ENCODE measurements at regions not wholly inside any gene's neighbourhood (a gene's known extent, or its start where the extent isn't known, plus 50 kb on each side); places are given as distances from the start of the nearest gene placed in this dataset.
A peak's percentile ranks its signal among the peaks of the same experiment; 100 is the strongest.

DNA sequence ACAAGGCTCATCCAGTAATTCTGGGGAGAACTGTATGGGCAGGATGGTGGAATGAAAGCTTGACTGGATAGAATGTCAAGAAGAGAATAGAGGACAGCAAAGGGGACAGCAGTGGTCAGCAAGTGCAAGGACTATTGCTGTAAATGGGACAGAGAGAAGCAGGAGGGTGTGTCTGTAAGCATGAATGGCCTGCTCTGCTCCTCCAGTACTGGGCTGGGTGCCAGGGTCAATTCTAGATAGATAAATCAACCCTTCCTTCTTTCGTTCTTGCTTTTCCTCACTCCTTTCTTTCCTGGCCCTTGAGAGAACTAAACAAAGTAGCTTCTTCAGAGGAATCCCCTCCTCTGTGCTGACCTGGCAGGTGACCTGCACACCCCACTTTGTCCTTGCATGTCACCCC, 1019.2 kb downstream of the BCL11B start:
- 100% methylated on average over 1 of the region's 1 CpG for WGBS (ENCODE audit: insufficient coverage, low lambda C conversion rate)
- no peak for DNase-seq
- Histone ChIP-seq H3K4me3 (ENCODE audit: low read length) (no peak overlapping the region), H3K4me1 (ENCODE audit: control insufficient read depth, insufficient read depth, low read length) (no peaks in the 10 kb centered on the region), H3K27ac (ENCODE audit: low read length) (no peak overlapping the region), H3K27me3 (ENCODE audit: control insufficient read depth, insufficient read depth, low read length) (no peaks in the 10 kb centered on the region), H3K9me3 (ENCODE audit: control insufficient read depth, low read depth, low read length) (no peaks in the 10 kb centered on the region), H3K36me3 (ENCODE audit: control insufficient read depth, insufficient read depth, low read length) (no peaks in the 10 kb centered on the region)

DNA sequence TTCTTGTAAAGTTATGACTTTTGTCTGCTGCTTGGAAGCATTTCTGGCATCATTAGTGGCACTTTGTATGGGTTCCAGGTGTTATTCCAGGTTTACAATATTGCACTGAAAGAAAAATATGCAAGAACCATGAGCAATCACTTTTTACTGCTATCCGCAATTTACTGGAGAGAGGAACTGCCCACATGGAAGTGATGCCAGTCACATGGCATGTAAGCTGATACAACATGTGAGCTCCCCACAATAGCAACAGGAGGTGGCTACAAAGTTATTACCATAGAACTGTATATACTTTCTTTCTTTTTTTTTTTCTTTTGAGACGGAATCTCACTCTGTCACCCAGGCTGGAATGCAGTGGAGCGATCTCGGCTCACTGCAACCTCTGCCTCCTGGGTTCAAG, 1012.1 kb downstream of the BCL11B start:
- Histone ChIP-seq H3K27me3 (ENCODE audit: control insufficient read depth, insufficient read depth, low read length) (no peaks in the 10 kb centered on the region), H3K27ac (ENCODE audit: low read length) (no peak overlapping the region), H3K4me3 (ENCODE audit: low read length) (no peak overlapping the region), H3K36me3 (ENCODE audit: control insufficient read depth, insufficient read depth, low read length) (no peaks in the 10 kb centered on the region), H3K4me1 (ENCODE audit: control insufficient read depth, insufficient read depth, low read length) (no peaks in the 10 kb centered on the region), H3K9me3 (ENCODE audit: control insufficient read depth, low read depth, low read length) (no peaks in the 10 kb centered on the region)
- 100% methylated on average over 1 of the region's 4 CpGs for WGBS (ENCODE audit: insufficient coverage, low lambda C conversion rate)
- no peak for DNase-seq

DNA sequence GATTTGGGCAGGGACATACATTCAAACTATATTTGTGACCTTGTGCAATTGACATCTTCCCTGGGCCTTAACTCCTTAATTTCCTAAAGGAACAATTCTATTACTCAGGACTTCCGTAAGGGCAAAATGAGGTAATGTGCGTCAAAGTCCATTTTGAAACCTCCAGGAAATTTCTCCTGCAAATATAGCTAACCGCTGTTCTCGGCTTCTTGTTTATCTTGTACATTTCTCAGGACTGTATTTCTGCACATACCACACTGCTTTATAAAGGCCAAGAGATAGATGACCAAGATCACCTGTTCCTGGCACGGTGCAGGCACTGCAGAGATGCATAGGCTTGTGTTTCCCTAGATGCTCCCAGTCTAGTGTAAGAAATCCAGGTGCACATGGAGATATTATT, 1009.4 kb downstream of the BCL11B start:
- Histone ChIP-seq H3K27me3 (ENCODE audit: control insufficient read depth, insufficient read depth, low read length) (no peaks in the 10 kb centered on the region), H3K4me1 (ENCODE audit: control insufficient read depth, insufficient read depth, low read length) (no peaks in the 10 kb centered on the region), H3K27ac (ENCODE audit: low read length) (no peak overlapping the region), H3K36me3 (ENCODE audit: control insufficient read depth, insufficient read depth, low read length) (no peaks in the 10 kb centered on the region), H3K4me3 (ENCODE audit: low read length) (no peak overlapping the region), H3K9me3 (ENCODE audit: control insufficient read depth, low read depth, low read length) (no peaks in the 10 kb centered on the region)
- no peak for DNase-seq
- no CpG with 5 or more reads among the region's 5 CpGs for WGBS (ENCODE audit: insufficient coverage, low lambda C conversion rate)

DNA sequence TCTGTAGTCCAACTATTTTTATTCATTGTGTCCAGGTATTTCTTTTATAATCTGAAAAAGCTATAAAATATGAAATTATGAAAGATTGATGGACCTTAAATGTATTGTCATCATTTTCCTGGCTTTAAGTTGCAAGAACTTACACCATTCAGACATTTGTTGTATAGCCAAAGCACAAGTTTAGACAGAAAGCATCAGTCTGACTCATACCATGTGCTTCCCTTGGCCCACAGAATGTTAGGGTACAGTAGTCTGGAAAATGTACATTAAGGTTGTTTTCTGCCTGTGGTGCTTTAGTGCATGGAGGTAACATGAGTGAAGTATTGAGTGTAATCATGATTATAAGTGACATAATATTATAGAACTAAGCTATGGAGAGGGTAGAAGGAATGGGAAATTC, 1002.5 kb downstream of the BCL11B start:
- Histone ChIP-seq H3K4me1 (ENCODE audit: control insufficient read depth, insufficient read depth, low read length) (no peaks in the 10 kb centered on the region), H3K27me3 (ENCODE audit: control insufficient read depth, insufficient read depth, low read length) (no peaks in the 10 kb centered on the region), H3K27ac (ENCODE audit: low read length) (no peak overlapping the region), H3K4me3 (ENCODE audit: low read length) (no peak overlapping the region), H3K36me3 (ENCODE audit: control insufficient read depth, insufficient read depth, low read length) (no peaks in the 10 kb centered on the region), H3K9me3 (ENCODE audit: control insufficient read depth, low read depth, low read length) (no peaks in the 10 kb centered on the region)
- DNase-seq, result no peak

DNA sequence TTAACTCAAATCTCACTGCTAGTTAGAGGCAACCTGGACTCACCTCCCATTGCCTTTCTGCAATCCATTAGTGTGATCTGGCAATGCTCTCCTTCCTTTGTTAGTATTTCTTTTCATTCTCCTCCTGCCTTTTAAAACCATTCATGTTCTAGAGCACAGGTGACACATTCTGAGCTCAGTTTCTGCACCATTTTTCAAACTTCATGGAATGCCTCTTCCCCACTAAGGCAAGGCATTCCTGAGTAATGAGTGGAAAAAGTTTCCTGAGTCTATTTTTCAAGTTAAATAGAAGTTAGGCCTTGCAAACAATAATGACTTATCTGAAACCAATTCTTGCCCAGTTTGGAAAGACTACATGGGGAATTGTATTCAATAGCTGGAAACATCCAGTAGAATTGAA, 1001.8 kb downstream of the BCL11B start:
- no peak for DNase-seq
- Histone ChIP-seq H3K36me3 (ENCODE audit: control insufficient read depth, insufficient read depth, low read length) (no peaks in the 10 kb centered on the region), H3K27ac (ENCODE audit: low read length) (no peak overlapping the region), H3K27me3 (ENCODE audit: control insufficient read depth, insufficient read depth, low read length) (no peaks in the 10 kb centered on the region), H3K4me3 (ENCODE audit: low read length) (no peak overlapping the region), H3K4me1 (ENCODE audit: control insufficient read depth, insufficient read depth, low read length) (no peaks in the 10 kb centered on the region), H3K9me3 (ENCODE audit: control insufficient read depth, low read depth, low read length) (no peaks in the 10 kb centered on the region)

DNA sequence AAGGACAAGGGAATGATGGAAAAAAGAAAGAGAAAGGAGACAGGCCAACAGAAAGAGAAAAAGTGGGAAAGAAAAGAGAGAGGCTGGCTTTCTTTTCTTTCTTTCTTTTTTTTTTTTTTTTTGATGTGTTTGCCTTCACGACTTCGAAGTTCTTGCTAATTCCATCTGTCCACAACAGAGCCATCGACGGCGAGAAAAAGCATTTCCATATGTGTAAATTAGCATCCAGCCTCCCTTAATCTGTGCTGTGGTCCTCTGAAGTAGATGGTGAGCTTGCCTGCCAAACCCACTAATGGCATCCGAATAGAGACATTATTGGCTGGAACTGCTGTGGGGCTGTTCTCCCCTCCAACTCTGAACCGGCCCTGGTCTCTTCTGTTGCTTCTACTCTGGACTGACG, 997.4 kb downstream of the BCL11B start:
- no peaks in the 10 kb centered on the region for H3K9me3 ChIP-seq (ENCODE audit: control insufficient read depth, low read depth, low read length)
- no peaks in the 10 kb centered on the region for H3K27me3 ChIP-seq (ENCODE audit: control insufficient read depth, insufficient read depth, low read length)
- WGBS (ENCODE audit: insufficient coverage, low lambda C conversion rate), result no CpG with 5 or more reads among the region's 8 CpGs
- no peak overlapping the region for H3K27ac ChIP-seq (ENCODE audit: low read length)
- H3K4me1 ChIP-seq (ENCODE audit: control insufficient read depth, insufficient read depth, low read length), result no peaks in the 10 kb centered on the region
- H3K36me3 ChIP-seq (ENCODE audit: control insufficient read depth, insufficient read depth, low read length), result no peaks in the 10 kb centered on the region
- DNase-seq, result no peak
- H3K4me3 ChIP-seq (ENCODE audit: low read length), result no peak overlapping the region

DNA sequence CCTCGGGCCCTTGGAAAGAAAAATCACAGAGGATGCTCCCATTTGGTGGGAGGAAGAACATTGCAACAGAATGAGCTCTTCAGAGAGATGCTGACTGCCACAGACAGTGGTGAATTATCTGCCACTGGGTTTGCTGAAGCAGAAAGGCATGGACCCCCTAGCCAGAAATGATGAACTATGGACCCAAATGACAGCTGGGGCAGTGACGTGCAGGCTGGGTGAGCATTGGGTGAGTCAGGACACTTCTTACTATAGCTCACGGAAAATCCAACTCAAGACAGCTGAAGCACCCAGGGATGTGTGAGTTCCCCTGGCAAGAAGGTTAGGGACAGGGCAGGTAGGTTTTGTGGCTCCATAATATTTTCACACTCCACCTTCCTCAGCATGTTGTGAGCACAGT, 993.2 kb downstream of the BCL11B start:
- no peaks in the 10 kb centered on the region for H3K27me3 ChIP-seq (ENCODE audit: control insufficient read depth, insufficient read depth, low read length)
- H3K4me3 ChIP-seq (ENCODE audit: low read length), result no peak overlapping the region
- no peaks in the 10 kb centered on the region for H3K36me3 ChIP-seq (ENCODE audit: control insufficient read depth, insufficient read depth, low read length)
- no peak overlapping the region for H3K27ac ChIP-seq (ENCODE audit: low read length)
- no peak for DNase-seq
- WGBS (ENCODE audit: insufficient coverage, low lambda C conversion rate), result no CpG with 5 or more reads among the region's 3 CpGs
- no peaks in the 10 kb centered on the region for H3K9me3 ChIP-seq (ENCODE audit: control insufficient read depth, low read depth, low read length)
- no peaks in the 10 kb centered on the region for H3K4me1 ChIP-seq (ENCODE audit: control insufficient read depth, insufficient read depth, low read length)

DNA sequence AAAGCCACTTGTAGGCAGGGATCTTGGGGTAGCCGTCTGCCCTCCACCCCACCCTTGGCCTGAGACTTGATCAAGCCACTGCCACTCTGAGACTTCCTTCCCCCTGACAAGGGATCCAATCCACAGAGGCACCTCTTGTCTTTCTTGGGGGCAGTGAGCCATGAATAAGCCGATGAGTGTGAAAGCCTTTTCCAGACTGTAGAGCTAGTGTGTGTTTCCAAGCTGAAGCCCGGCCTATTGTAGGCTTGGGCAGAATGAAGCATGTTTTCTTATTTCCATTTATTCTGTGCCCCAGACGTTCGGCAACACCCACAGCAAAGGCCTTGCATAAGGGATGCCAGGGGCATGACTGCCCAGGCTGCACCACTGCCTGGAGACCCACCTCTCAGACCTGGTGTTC, 991.6 kb downstream of the BCL11B start:
- H3K9me3 ChIP-seq (ENCODE audit: control insufficient read depth, low read depth, low read length), result peaks cover 3% of the 10 kb centered on the region
- H3K4me1 ChIP-seq (ENCODE audit: control insufficient read depth, insufficient read depth, low read length), result no peaks in the 10 kb centered on the region
- H3K4me3 ChIP-seq (ENCODE audit: low read length), result no peak overlapping the region
- no peaks in the 10 kb centered on the region for H3K36me3 ChIP-seq (ENCODE audit: control insufficient read depth, insufficient read depth, low read length)
- no CpG with 5 or more reads among the region's 5 CpGs for WGBS (ENCODE audit: insufficient coverage, low lambda C conversion rate)
- H3K27ac ChIP-seq (ENCODE audit: low read length), result no peak overlapping the region
- no peaks in the 10 kb centered on the region for H3K27me3 ChIP-seq (ENCODE audit: control insufficient read depth, insufficient read depth, low read length)
- DNase-seq, result peak in 1 of 2 donors; percentile 2

DNA sequence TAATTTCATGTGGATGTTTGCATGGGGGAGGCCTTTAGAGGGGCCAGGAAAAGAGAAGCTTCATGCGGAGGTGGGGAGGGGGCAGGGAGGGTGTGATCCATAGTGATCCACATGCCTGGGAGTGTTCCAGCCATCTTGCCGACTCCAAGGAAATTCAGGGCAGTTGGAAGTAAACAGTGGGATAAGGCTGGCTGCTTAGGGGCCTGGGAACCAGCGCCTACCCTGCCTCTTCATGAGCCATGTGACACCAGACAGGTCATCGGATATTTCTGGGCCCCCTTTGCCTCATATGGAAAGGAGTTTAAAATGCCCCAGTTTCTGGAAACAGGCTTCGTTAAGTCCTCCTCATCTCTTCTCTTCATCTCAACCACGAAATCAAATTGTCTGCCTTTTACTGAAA, 983.2 kb downstream of the BCL11B start:
- H3K36me3 ChIP-seq (ENCODE audit: control insufficient read depth, insufficient read depth, low read length), result no peaks in the 10 kb centered on the region
- no peak for DNase-seq
- peaks cover 3% of the 10 kb centered on the region for H3K9me3 ChIP-seq (ENCODE audit: control insufficient read depth, low read depth, low read length)
- H3K27ac ChIP-seq (ENCODE audit: low read length), result no peak overlapping the region
- no peak overlapping the region for H3K4me3 ChIP-seq (ENCODE audit: low read length)
- no CpG with 5 or more reads among the region's 6 CpGs for WGBS (ENCODE audit: insufficient coverage, low lambda C conversion rate)
- no peaks in the 10 kb centered on the region for H3K27me3 ChIP-seq (ENCODE audit: control insufficient read depth, insufficient read depth, low read length)
- H3K4me1 ChIP-seq (ENCODE audit: control insufficient read depth, insufficient read depth, low read length), result no peaks in the 10 kb centered on the region

DNA sequence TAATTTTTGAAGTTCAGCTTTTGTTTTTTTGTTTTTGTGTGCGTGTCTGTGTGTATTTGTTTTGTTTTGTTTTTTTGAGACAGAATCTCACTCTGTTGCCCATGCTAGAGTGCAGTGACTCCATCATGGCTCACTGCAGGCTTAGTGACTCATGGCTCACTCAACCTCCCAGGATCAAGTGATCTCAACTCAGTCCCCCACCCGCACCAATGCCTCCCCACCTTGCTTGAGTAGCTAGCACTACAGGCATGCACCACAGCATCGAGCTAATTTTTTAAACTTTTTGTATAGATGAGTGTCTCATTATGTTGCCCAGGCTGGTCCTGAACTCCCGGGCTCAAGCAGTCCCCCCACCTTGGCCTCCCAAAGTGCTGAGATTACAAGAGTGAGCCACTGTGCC, 981.4 kb downstream of the BCL11B start:
- no CpG with 5 or more reads among the region's 4 CpGs for WGBS (ENCODE audit: insufficient coverage, low lambda C conversion rate)

DNA sequence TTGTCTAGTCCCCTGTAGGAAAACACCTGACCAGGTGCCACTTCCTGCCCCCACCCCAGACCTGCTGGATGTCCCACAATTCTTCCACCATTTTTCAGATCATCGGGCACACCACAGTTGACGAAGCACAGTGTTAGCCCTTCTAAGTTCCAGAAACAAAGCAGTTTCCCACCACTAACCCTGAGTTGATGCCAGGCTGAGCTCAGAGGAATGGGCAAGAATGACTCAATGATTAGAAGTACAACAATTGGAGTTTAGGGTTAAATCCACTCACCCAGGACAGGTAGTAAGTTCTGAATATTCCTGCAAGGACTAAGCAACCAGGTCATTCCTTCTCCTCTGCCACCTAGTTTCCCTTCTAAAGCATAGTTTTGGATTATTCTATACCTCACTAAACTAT, 979.8 kb downstream of the BCL11B start:
- no peak overlapping the region for H3K4me3 ChIP-seq (ENCODE audit: low read length)
- H3K27me3 ChIP-seq (ENCODE audit: control insufficient read depth, insufficient read depth, low read length), result no peaks in the 10 kb centered on the region
- WGBS (ENCODE audit: insufficient coverage, low lambda C conversion rate), result 100% methylated on average over 1 of the region's 2 CpGs
- H3K4me1 ChIP-seq (ENCODE audit: control insufficient read depth, insufficient read depth, low read length), result no peaks in the 10 kb centered on the region
- H3K9me3 ChIP-seq (ENCODE audit: control insufficient read depth, low read depth, low read length), result no peaks in the 10 kb centered on the region
- H3K36me3 ChIP-seq (ENCODE audit: control insufficient read depth, insufficient read depth, low read length), result no peaks in the 10 kb centered on the region
- no peak overlapping the region for H3K27ac ChIP-seq (ENCODE audit: low read length)
- no peak for DNase-seq

More for the DNA sequence above, 981.4 kb downstream of the BCL11B start:
- Histone ChIP-seq H3K9me3 (ENCODE audit: control insufficient read depth, low read depth, low read length) (no peaks in the 10 kb centered on the region), H3K27me3 (ENCODE audit: control insufficient read depth, insufficient read depth, low read length) (no peaks in the 10 kb centered on the region), H3K4me3 (ENCODE audit: low read length) (no peak overlapping the region), H3K36me3 (ENCODE audit: control insufficient read depth, insufficient read depth, low read length) (no peaks in the 10 kb centered on the region), H3K27ac (ENCODE audit: low read length) (no peak overlapping the region), H3K4me1 (ENCODE audit: control insufficient read depth, insufficient read depth, low read length) (no peaks in the 10 kb centered on the region)
- no peak for DNase-seq
